ENCODE measurements at regions not wholly inside any gene's neighbourhood (a gene's known extent, or its start where the extent isn't known, plus 50 kb on each side); places are given as distances from the start of the nearest gene placed in this dataset.
"Not testable (repeated sequence)": the region's sequence is repeated elsewhere in the genome, so short reads cannot be mapped to it uniquely, and the experiment has no call there.

DNA sequence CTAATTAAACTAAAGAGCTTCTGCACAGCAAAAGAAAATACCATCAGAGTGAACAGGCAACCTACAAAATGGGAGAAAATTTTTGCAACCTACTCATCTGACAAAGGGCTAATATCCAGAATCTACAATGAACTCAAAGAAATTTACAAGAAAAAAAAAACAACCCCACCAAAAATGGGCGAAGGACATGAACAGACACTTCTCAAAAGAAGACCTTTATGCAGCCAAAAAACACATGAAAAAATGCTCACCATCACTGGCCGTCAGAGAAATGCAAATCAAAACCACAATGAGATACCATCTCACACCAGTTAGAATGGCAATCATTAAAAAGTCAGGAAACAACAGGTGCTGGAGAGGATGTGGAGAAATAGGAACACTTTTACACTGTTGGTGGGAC, 100.7 kb downstream of the GPX5 start:
- DNase-seq, result not testable (repeated sequence)

DNA sequence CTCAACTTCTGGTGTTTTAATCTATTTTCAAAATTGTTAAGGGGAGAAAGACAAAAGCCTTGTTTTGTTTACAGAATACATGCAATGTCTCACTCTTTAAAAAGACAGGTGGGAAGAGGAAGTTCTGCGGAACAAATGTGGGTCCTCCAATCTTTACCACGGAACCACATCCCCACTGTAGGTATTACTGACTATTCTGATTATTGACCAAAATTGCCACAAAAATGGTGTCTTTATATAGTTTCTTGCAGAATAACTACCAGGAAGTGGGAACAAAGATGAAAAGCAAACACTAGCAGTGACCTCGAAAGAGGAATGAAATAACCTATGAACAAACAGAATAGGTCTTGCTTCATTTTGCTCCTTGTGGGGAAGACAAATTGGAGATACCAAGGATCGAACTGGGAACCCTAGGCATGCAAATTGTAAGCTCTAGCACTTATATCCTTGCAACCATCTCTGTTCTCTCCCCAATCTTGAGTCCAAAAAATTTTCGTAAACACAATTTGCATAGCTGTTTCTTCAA, 106.7 kb downstream of the GPX5 start:
- no peak for DNase-seq

GRCh38 chr6:28633445-28634215, 107.9 kb downstream of the GPX5 start:
- DNase-seq, result no peak

DNA sequence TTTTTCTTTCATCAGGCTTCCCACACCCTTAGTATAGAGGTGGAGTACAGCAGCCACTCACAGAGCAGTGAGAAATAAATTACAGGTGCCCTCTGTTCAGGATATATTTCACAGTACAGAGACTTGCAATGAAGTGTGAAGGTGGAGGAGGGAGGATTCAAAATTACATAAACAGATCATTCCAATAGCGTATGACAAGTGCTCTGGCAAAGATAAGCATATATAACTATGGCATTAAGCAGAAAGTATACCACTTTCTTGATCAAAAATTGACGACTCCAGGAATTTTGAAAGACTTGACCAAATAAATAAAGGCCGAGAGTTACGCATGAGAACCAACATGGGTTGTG, 108.7 kb downstream of the GPX5 start:
- DNase-seq, result no peak

- no peak for DNase-seq
These were observed 109.3 kb downstream of the GPX5 start for GRCh38 chr6:28634761-28635546.

- DNase-seq, result no peak
These were observed 110.0 kb downstream of the GPX5 start for GRCh38 chr6:28635547-28636158.

- no peak for DNase-seq
These were observed 113.2 kb downstream of the GPX5 start for GRCh38 chr6:28638787-28639430.

DNA sequence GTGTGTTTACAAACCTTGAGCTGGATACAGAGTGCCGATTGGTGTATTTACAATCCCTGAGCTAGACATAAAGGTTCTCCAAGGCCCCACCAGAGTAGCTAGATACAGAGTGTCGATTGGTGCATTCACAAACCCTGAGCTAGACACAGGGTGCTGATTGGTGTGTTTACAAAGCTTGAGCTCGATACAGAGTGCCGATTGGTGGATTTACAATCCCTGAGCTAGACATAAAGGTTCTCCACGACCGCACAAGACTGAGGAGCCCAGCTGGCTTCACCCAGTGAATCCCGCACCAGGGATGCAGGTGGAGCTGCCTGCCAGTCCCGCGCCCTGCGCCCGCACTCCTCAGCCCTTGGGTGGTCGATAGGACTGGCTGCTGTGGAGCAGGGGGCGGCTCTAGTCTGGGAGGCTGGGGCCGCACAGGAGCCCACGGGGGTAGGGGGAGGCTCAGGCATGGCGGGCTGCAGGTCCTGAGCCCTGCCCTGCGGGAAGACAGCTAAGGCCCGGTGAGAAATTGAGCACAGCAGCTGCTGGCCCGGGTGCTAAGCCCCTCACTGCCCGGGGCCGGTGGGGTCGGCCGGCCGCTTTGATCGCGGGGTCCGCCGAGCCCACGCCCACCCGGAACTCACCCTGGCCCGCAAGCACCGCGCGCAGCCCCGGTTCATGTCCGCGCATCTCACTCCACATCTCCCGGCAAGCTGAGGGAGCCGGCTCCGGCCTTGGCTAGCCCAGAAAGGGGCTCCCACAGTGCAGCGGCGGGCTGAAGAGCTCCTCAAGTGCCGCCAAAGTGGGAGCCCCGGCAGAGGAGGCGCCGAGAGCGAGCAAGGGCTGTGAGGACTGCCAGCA, 114.0 kb downstream of the GPX5 start:
- not testable (repeated sequence) for DNase-seq

DNA sequence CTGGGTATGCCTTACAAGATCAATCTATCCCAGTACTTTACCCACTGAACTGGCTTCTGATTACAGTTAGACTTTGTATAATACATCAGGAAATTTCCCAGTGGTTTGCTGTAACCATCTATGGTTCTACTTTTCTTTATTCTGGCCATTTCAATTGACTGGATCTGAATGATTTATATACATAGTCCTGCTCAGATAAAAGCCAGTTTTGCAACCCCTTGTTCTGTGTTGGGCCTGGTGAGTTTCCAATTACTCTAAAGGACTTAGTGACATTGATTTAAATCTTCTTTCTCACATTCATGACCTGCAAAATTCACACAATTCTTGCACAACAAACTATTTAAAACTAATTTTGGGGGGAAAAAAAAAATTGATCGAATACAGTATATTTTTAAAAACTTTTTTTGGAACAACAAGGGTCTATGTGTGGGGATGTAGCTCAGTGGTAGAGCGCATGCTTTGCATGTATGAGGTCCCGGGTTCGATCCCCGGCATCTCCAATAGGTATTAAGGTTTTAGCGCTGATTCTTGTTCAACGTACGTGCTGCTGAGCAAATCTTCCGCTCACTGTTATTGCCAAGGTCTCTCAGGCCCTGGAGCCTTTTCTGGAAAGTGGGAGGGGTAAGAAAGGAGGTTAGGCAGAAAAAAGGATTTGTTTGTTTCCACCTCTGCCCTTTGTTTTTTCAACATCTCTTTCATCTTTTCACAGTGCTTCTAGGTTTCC, 117.5 kb downstream of the GPX5 start:
- DNase-seq, result peak; percentile 41

GRCh38 chr6:28646650-28647049, 121.0 kb downstream of the GPX5 start:
- DNase-seq, result no peak

GRCh38 chr6:28648035-28648877, 122.6 kb downstream of the GPX5 start:
- DNase-seq, result peak; percentile 57

DNA sequence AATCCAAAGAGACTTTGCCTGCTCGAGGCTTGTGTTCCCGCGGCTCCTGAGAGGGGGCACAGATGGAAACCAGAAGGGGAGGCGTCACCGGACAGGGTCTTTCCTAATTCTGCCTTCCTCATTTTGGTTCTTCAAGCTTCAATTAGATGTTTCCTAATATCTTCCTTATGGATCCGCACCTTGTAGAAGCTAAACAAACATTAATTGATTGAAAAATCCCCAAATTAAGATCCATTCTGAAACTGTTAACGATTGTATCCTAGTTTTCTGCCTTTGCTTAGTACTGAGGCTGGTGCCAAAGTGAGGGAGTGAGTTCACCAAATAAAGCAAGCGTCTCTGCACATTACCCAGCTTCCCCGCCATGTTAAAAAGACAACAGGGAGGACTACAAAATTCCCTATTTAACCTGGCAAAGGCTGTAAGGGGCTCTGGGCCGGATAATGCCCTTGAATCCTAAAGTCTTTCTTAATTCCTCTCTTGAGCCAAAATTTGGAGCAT, 123.2 kb downstream of the GPX5 start:
- no peak for DNase-seq

DNA sequence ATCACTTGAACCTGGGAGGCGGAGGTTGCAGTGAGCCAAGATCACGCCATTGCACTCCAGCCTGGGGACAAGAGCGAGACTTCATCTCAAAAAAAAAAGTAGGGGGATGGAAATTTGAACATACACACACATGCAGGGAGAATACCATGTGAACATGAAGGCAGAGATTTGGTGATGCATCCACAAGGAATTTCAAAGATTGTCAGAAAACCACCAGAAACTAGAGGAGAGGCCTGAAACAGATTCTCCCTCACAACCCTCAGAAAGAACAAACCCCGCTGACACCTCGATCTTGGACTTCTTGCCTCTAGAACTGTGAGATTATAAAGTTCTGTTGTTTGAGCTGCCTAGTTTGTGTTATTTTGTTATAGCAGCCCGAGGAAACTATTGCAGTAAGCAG, 125.5 kb downstream of the GPX5 start:
- DNase-seq, result no peak

- no peak for DNase-seq
These were observed 128.2 kb downstream of the GPX5 start for GRCh38 chr6:28653876-28654275.

- DNase-seq, result no peak
These were observed 129.5 kb downstream of the GPX5 start for GRCh38 chr6:28655164-28655563.

GRCh38 chr6:28656715-28657114, 131.0 kb downstream of the GPX5 start:
- DNase-seq, result no peak

- DNase-seq, result no peak
These were observed 131.7 kb downstream of the GPX5 start for GRCh38 chr6:28657381-28657768.

GRCh38 chr6:28657769-28658465, 132.2 kb downstream of the GPX5 start:
- DNase-seq, result peak; percentile 61

DNA sequence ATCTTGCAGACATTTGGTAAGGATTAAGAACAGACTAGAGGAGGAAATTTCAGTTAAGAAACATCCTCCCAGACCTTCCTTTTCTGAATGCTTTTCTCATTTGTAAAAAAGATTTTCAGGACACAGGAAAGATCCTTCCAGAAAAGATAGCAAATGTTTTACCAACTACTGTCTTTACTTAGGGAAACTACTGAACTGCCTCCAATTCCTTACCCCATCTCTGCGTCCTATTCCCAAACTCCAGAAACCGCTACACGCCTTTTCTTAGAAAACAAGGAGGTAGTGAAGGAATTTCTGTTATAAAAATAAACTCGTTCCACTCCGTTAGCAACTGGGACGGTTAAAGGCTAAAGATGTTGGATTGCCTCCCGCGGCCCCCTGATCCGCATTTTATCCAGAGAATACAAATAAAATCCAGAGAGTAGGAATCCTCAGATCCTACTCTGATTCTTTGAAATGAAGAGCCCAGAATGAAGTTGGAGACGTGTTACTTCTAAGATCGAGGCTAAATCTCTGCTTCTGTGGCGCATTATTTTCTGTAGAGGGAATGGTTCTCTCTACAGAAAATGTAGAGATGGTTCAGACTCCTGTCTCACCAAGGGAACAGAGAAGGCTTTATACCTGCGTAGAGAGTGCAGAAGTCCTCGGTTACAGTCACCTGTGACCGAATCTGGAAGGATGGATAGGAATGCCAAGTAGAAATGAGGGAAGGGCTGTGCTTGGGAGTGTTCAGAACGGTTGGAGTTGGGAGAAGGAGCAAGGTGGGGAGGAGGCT, 133.0 kb downstream of the GPX5 start:
- no peak for DNase-seq

All from activated naive CD4-positive, alpha-beta T cell treated with anti-CD3 and anti-CD28 coated beads, Interleukin-2, amount 50 U/mL, for 16 hours (primary cell).